Subcutaneous abdominal adipose tissue (tissue), 5 donors: ENCODE measurements at regions not wholly inside any gene's neighbourhood (a gene's known extent, or its start where the extent isn't known, plus 50 kb on each side); places are given as distances from the start of the nearest gene placed in this dataset.

Experiments used
- H3K27ac ChIP-seq: one replicate; pipeline ENCODE4 v1.7.0; 2013; ENCODE audit warnings: low read depth, mild to moderate bottlenecking, inconsistent platforms, low read length, moderate library complexity
- H3K27me3 ChIP-seq, 5 donors: one replicate each; pipeline ENCODE4 v1.7.0; 2013; ENCODE audit warnings: low read length in 5 of 5, inconsistent platforms in 1 of 5; ENCODE audit not compliant: control insufficient read depth in 5 of 5, insufficient read depth in 4 of 5
- H3K36me3 ChIP-seq, 5 donors: one replicate each; pipeline ENCODE4 v1.7.0; 2013; ENCODE audit warnings: low read length in 5 of 5; ENCODE audit not compliant: control insufficient read depth in 5 of 5, insufficient read depth in 5 of 5
- H3K4me1 ChIP-seq, 5 donors: one replicate each; pipeline ENCODE4 v1.7.0; 2013; ENCODE audit warnings: low read length in 5 of 5, mild to moderate bottlenecking in 3 of 5, moderate library complexity in 1 of 5; ENCODE audit not compliant: control insufficient read depth in 5 of 5, insufficient read depth in 5 of 5
- H3K4me3 ChIP-seq, 5 donors: one replicate each; pipeline ENCODE4 v1.7.0; 2013; ENCODE audit warnings: low read length in 5 of 5, low read depth in 1 of 5
- H3K9ac ChIP-seq, 5 donors: one replicate each; pipeline ENCODE4 v1.7.0; 2013; ENCODE audit warnings: low read length in 5 of 5, mild to moderate bottlenecking in 4 of 5, moderate library complexity in 3 of 5
- H3K9me3 ChIP-seq, 5 donors: one replicate each; pipeline ENCODE4 v1.7.0; 2013; ENCODE audit warnings: low read length in 5 of 5; ENCODE audit not compliant: control insufficient read depth in 5 of 5
- donor health status: healthy.
- donor health status: healthy.
- donor health status: healthy.
- donor health status: healthy.
- donor health status: healthy.

- Histone ChIP-seq H3K4me1 (no peaks in the 10 kb centered on the region), H3K27me3 (peaks cover 0 to 8% (median 3%) of the 10 kb centered on the region in 5 donors), H3K9ac (no peak overlapping the region), H3K4me3 (no peak overlapping the region), H3K36me3 (no peaks in the 10 kb centered on the region), H3K9me3 (peaks cover 0 to 3% (median 2%) of the 10 kb centered on the region in 5 donors), H3K27ac (no peak overlapping the region)
Observed at GRCh38 chr13:111027458-111028439, 87.4 kb upstream of the ARHGEF7 start.

GRCh38 chr13:111025310-111025709 is 89.8 kb upstream of the ARHGEF7 start:
- H3K27me3 ChIP-seq, result peaks cover 0 to 5% (median 0%) of the 10 kb centered on the region in 5 donors
- H3K9me3 ChIP-seq, result peaks cover 11 to 24% (median 23%) of the 10 kb centered on the region in 5 donors
- no peak overlapping the region for H3K4me3 ChIP-seq
- H3K9ac ChIP-seq, result no peak overlapping the region
- peaks cover 0 to 3% (median 0%) of the 10 kb centered on the region in 5 donors for H3K36me3 ChIP-seq
- no peak overlapping the region for H3K27ac ChIP-seq
- no peaks in the 10 kb centered on the region for H3K4me1 ChIP-seq

GRCh38 chr13:111022886-111023285 is 92.2 kb upstream of the ARHGEF7 start:
- Histone ChIP-seq H3K4me3 (no peak overlapping the region), H3K27me3 (no peaks in the 10 kb centered on the region), H3K27ac (no peak overlapping the region), H3K36me3 (peaks cover 0 to 3% (median 0%) of the 10 kb centered on the region in 5 donors), H3K4me1 (no peaks in the 10 kb centered on the region), H3K9ac (no peak overlapping the region), H3K9me3 (peaks cover 11 to 33% (median 30%) of the 10 kb centered on the region in 5 donors)

GRCh38 chr13:111022241-111022640 is 92.9 kb upstream of the ARHGEF7 start:
- no peak overlapping the region for H3K4me3 ChIP-seq
- H3K27me3 ChIP-seq, result no peaks in the 10 kb centered on the region
- H3K9me3 ChIP-seq, result peaks cover 11 to 35% (median 30%) of the 10 kb centered on the region in 5 donors
- H3K27ac ChIP-seq, result no peak overlapping the region
- H3K9ac ChIP-seq, result no peak overlapping the region
- no peaks in the 10 kb centered on the region for H3K4me1 ChIP-seq
- H3K36me3 ChIP-seq, result peaks cover 0 to 3% (median 0%) of the 10 kb centered on the region in 5 donors

- no peaks in the 10 kb centered on the region for H3K4me1 ChIP-seq
- no peak overlapping the region for H3K4me3 ChIP-seq
- no peak overlapping the region for H3K9ac ChIP-seq
- no peak overlapping the region for H3K27ac ChIP-seq
- H3K36me3 ChIP-seq, result peaks cover 0 to 3% (median 0%) of the 10 kb centered on the region in 5 donors
- peaks cover 11 to 38% (median 30%) of the 10 kb centered on the region in 5 donors for H3K9me3 ChIP-seq
- no peaks in the 10 kb centered on the region for H3K27me3 ChIP-seq
Observed at GRCh38 chr13:111021270-111021669, 93.8 kb upstream of the ARHGEF7 start.

GRCh38 chr13:111020546-111020945 is 94.6 kb upstream of the ARHGEF7 start:
- peak overlapping the region in 1 of 5 donors; percentile 10 for H3K4me3 ChIP-seq
- no peak overlapping the region for H3K9ac ChIP-seq
- H3K9me3 ChIP-seq, result peaks cover 11 to 39% (median 30%) of the 10 kb centered on the region in 5 donors
- no peaks in the 10 kb centered on the region for H3K27me3 ChIP-seq
- no peaks in the 10 kb centered on the region for H3K4me1 ChIP-seq
- H3K27ac ChIP-seq, result no peak overlapping the region
- H3K36me3 ChIP-seq, result peaks cover 0 to 3% (median 0%) of the 10 kb centered on the region in 5 donors

- Histone ChIP-seq H3K36me3 (peaks cover 0 to 3% (median 0%) of the 10 kb centered on the region in 5 donors), H3K27me3 (no peaks in the 10 kb centered on the region), H3K27ac (no peak overlapping the region), H3K4me3 (no peak overlapping the region), H3K4me1 (no peaks in the 10 kb centered on the region), H3K9me3 (peaks cover 11 to 39% (median 30%) of the 10 kb centered on the region in 5 donors), H3K9ac (no peak overlapping the region)
Observed at GRCh38 chr13:111020021-111020420, 95.1 kb upstream of the ARHGEF7 start.

GRCh38 chr13:111017755-111018459 is 97.2 kb upstream of the ARHGEF7 start:
- no peaks in the 10 kb centered on the region for H3K4me1 ChIP-seq
- H3K9ac ChIP-seq, result no peak overlapping the region
- H3K27ac ChIP-seq, result no peak overlapping the region
- peaks cover 0 to 3% (median 0%) of the 10 kb centered on the region in 5 donors for H3K36me3 ChIP-seq
- H3K27me3 ChIP-seq, result no peaks in the 10 kb centered on the region
- peaks cover 11 to 36% (median 28%) of the 10 kb centered on the region in 5 donors for H3K9me3 ChIP-seq
- H3K4me3 ChIP-seq, result no peak overlapping the region

GRCh38 chr13:111013196-111013595 is 98.3 kb upstream of the ANKRD10 start:
- Histone ChIP-seq H3K27me3 (peaks cover 0 to 4% (median 0%) of the 10 kb centered on the region in 5 donors), H3K9me3 (peaks cover 0 to 10% (median 0%) of the 10 kb centered on the region in 5 donors), H3K4me3 (no peak overlapping the region), H3K9ac (no peak overlapping the region), H3K36me3 (no peaks in the 10 kb centered on the region), H3K4me1 (peaks cover 0 to 3% (median 0%) of the 10 kb centered on the region in 5 donors), H3K27ac (no peak overlapping the region)
